HepG2 (cell line): ENCODE measurements at regions not wholly inside any gene's neighbourhood (a gene's known extent, or its start where the extent isn't known, plus 50 kb on each side); places are given as distances from the start of the nearest gene placed in this dataset.

Experiments used
- ATAC-seq: fragments of 200-7000 bp; cut with Tn5 transposase; 3 replicates; pipeline ENCODE4 v1.9.1; 2020; ENCODE audit warnings: mild to moderate bottlenecking, moderate library complexity
- BruUV-seq: library from RNA; stranded (reverse); fragments of 400-500 nt; replicated peaks from 2 replicates; lab custom pipeline; 2021; lab: Mats Ljungman, UMichigan
- CTCF ChIA-PET: fragments of 300-600 bp; formaldehyde crosslinking; extraction: SDS; loops from one replicate; lab custom pipeline; 2021; ENCODE audit warnings: low total read pairs, inconsistent platforms, low intra/inter-chr PET ratio; lab: Yijun Ruan, JAX
- POLR2A ChIA-PET: fragments of 350-600 bp; sonication (Branson Sonifier 250); formaldehyde crosslinking; loops from one replicate; lab custom pipeline; 2020; ENCODE audit warnings: antibody characterized with exemption, inconsistent platforms; lab: Yijun Ruan, JAX
- DNase-seq: peaks from one replicate; pipeline ENCODE4 v3.0.0-alpha.2; 2015; ENCODE audit warnings: low spot score
- FAIRE-seq: peaks from 3 replicates; lab custom pipeline; 2011; peaks lifted over from hg19 to GRCh38; lab: Jason Lieb, UNC
- H2AFZ ChIP-seq: one replicate; pipeline ENCODE4 v1.6.1; 2011; ENCODE audit warnings: low read length, inconsistent platforms
- H3K27ac ChIP-seq: fragments of 300-600 bp; 3 replicates; pipeline ENCODE4 v1.8.0; 2011; ENCODE audit warnings: mixed run types, mild to moderate bottlenecking, mixed read lengths, low read length, inconsistent platforms; ENCODE audit not compliant: insufficient read depth; ENCODE audit errors: extremely low read length
- H3K27me3 ChIP-seq, 2 experiments: fragments of 200-600 bp in 1 of 2; 2 replicates in 1 of 2; 3 replicates in 1 of 2; pipeline versions ENCODE4 v1.6.0 to v1.8.0; 2011; ENCODE audit warnings: low read length in 2 of 2, mild to moderate bottlenecking in 2 of 2, moderate library complexity in 2 of 2, inconsistent platforms in 1 of 2; ENCODE audit not compliant: insufficient read depth in 2 of 2, control insufficient read depth in 1 of 2
- H3K36me3 ChIP-seq, 2 experiments: fragments of 200-600 bp in 1 of 2; replicated peaks in 1 of 2; 2 replicates in 1 of 2; 3 replicates in 1 of 2; pipeline versions ENCODE4 v1.5.1 to v1.8.0; 2011; ENCODE audit warnings: low read length in 2 of 2, inconsistent platforms in 1 of 2; ENCODE audit not compliant: insufficient read depth in 2 of 2, control insufficient read depth in 1 of 2
- H3K4me1 ChIP-seq: 2 replicates; pipeline ENCODE4 v1.5.1; 2012; ENCODE audit warnings: low read length, inconsistent platforms; ENCODE audit not compliant: insufficient read depth
- H3K4me2 ChIP-seq: 2 replicates; pipeline ENCODE4 v1.6.0; 2011; ENCODE audit warnings: low read depth, low read length, inconsistent platforms
- H3K4me3 ChIP-seq, 3 experiments: fragments of 200-600 bp in 1 of 3; sonication (generic), shearing (Covaris generic) in 1 of 3; replicated peaks in 1 of 3; 2 replicates each; pipeline ENCODE4 v1.5.1; 2011 to 2016; ENCODE audit warnings: low read length in 3 of 3, inconsistent platforms in 2 of 3, low read depth in 2 of 3, mild to moderate bottlenecking in 2 of 3, control low read depth in 1 of 3, mixed read lengths in 1 of 3; ENCODE audit not compliant: insufficient read depth in 1 of 3
- H3K79me2 ChIP-seq: one replicate; pipeline ENCODE4 v1.6.1; 2011; ENCODE audit warnings: low read length, inconsistent platforms; ENCODE audit not compliant: insufficient read depth
- H3K9ac ChIP-seq: 2 replicates; pipeline ENCODE4 v1.6.0; 2011; ENCODE audit warnings: mild to moderate bottlenecking, low read depth, low read length, inconsistent platforms; ENCODE audit not compliant: insufficient read depth
- H3K9me3 ChIP-seq: 2 replicates; pipeline ENCODE4 v1.5.1; 2012; ENCODE audit warnings: mild to moderate bottlenecking, low read length
- H4K20me1 ChIP-seq: 2 replicates; pipeline ENCODE4 v1.6.0; 2011; ENCODE audit warnings: inconsistent platforms, mild to moderate bottlenecking, low read length, moderate library complexity; ENCODE audit not compliant: insufficient read depth
- AKAP8 ChIP-seq: sonication (generic); formaldehyde crosslinking; IDR thresholded peaks from 2 replicates; pipeline ENCODE4 v1.5.1; 2020; ENCODE audit warnings: mild to moderate bottlenecking, missing genetic modification reagents
- ATF1 ChIP-seq: IDR thresholded peaks from 2 replicates; pipeline ENCODE4 v1.6.1; 2016; ENCODE audit warnings: mild to moderate bottlenecking, control low read depth
- ATF7 ChIP-seq, 2 experiments: fragments of 450-650 bp in 1 of 2; sonication (generic) in 1 of 2; formaldehyde crosslinking in 1 of 2; IDR thresholded peaks; 2 replicates each; pipeline versions ENCODE4 v1.4.0 to v1.6.1; 2016 to 2020; ENCODE audit warnings: antibody characterized with exemption in 1 of 2, mild to moderate bottlenecking in 1 of 2, missing genetic modification reagents in 1 of 2
- BRF2 ChIP-seq: sonication (generic); formaldehyde crosslinking; IDR thresholded peaks from 2 replicates; pipeline ENCODE4 v1.8.1; 2022; ENCODE audit warnings: mild to moderate bottlenecking, missing genetic modification reagents
- CHD4 ChIP-seq: fragments of 200-600 bp; sonication (generic); IDR thresholded peaks from 2 replicates; pipeline ENCODE4 v1.7.0; 2017; ENCODE audit warnings: mild to moderate bottlenecking, low read length, borderline replicate concordance
- GPBP1L1 ChIP-seq: sonication (generic); formaldehyde crosslinking; IDR thresholded peaks from 2 replicates; pipeline ENCODE4 v1.5.0; 2020; ENCODE audit warnings: mild to moderate bottlenecking, missing genetic modification reagents
- KDM1A ChIP-seq: IDR thresholded peaks from 2 replicates; pipeline ENCODE4 v1.6.1; 2016; ENCODE audit warnings: missing compliant biosample characterization
- RCOR2 ChIP-seq: IDR thresholded peaks from 2 replicates; pipeline ENCODE4 v1.6.1; 2016; ENCODE audit warnings: missing biosample characterization, missing genetic modification reagents
- SIN3B ChIP-seq: fragments of 150-350 bp; IDR thresholded peaks from 2 replicates; pipeline ENCODE4 v1.6.1; 2014; ENCODE audit warnings: low read length
- ZNF331 ChIP-seq: sonication (generic); formaldehyde crosslinking; IDR thresholded peaks from 2 replicates; pipeline ENCODE4 v1.4.0; 2020; ENCODE audit warnings: missing genetic modification reagents
- ZNF510 ChIP-seq: sonication (generic); formaldehyde crosslinking; IDR thresholded peaks from 2 replicates; pipeline ENCODE4 v1.4.0; 2020; ENCODE audit warnings: low read depth, mild to moderate bottlenecking, missing genetic modification reagents
- ZNF563 ChIP-seq: sonication (generic); formaldehyde crosslinking; IDR thresholded peaks from 2 replicates; pipeline ENCODE4 v1.8.0; 2022; ENCODE audit warnings: mild to moderate bottlenecking, moderate library complexity, missing genetic modification reagents
- ZNF768 ChIP-seq: sonication (generic); formaldehyde crosslinking; IDR thresholded peaks from 2 replicates; pipeline ENCODE4 v1.4.0; 2020; ENCODE audit warnings: missing genetic modification reagents
- WGBS: methylation state at CpG from one replicate; pipeline ENCODE4 v1.1.6; 2017; ENCODE audit warnings: low lambda C conversion rate; 5-methylcytosine and 5-hydroxymethylcytosine counted together
- in situ Hi-C: cut with HindIII; loops from 2 replicates; pipeline ENCODE4 v1.10.0; 2017; ENCODE audit warnings: low pct_unique_long_range_greater_than_20kb; ENCODE audit not compliant: extremely low pct_ligation_motif_present
- intact Hi-C: fragments of 100-400 bp; cut with micrococcal nuclease; formaldehyde crosslinking; loops from one replicate; pipeline ENCODE4 v1.10.0; 2022; ENCODE audit not compliant: unreplicated experiment

GRCh38 chr5:91312698-91313097 lies 70.4 kb downstream of the ARRDC3 start:
- no peak overlapping the region for H3K4me2 ChIP-seq
- H3K4me3 ChIP-seq, result no peak overlapping the region
- H3K4me1 ChIP-seq, result peaks cover 37% of the 10 kb centered on the region
- intact Hi-C loops (loop anchor here (5.0 kb wide), 1 partner anchor 285 kb away; no protein-coding TSS in a partner anchor), in situ Hi-C loops (no loop called here)
- whole genome bisulfite sequencing, result 32% methylated on average over 1 of the region's 1 CpG
- ChIA-PET POLR2A (interaction anchor here (2.3 kb wide), 1 partner anchor 71 kb away, joined by 13 read pairs; the partner anchor contains the start of gene ARRDC3), CTCF (no interaction called here)
- no peaks in the 10 kb centered on the region for H3K27me3 ChIP-seq
- H3K9ac ChIP-seq, result no peak overlapping the region
- H3K27ac ChIP-seq, result no peak overlapping the region
- no peak for FAIRE-seq
- no peak for TF ChIP-seq GPBP1L1
- TF ChIP-seq SIN3B, result no peak
- no peak for TF ChIP-seq ATF7 (IDR thresholded peaks at IDR 0.05)
- no peak for TF ChIP-seq ATF7 (CRISPR knock-in tag; IDR thresholded peaks at IDR 0.05)
- TF ChIP-seq ZNF768 (CRISPR knock-in tag), result peak; percentile 88; the same call in 1 of the 2 replicates
- TF ChIP-seq CHD4, result 0 out of 2 replicates have a peak, but pooled peaks have one; percentile 48
- peak; percentile 76; the same call in 1 of the 2 replicates for TF ChIP-seq RCOR2 (CRISPR knock-in tag)
- TF ChIP-seq ZNF563 (CRISPR knock-in tag), result no peak
- TF ChIP-seq ZNF510 (CRISPR knock-in tag), result no peak
- no peak for TF ChIP-seq ATF1 (CRISPR knock-in tag)
- TF ChIP-seq BRF2 (CRISPR knock-in tag), result no peak
- TF ChIP-seq AKAP8 (CRISPR knock-in tag), result no peak
- TF ChIP-seq KDM1A (CRISPR knock-in tag), result peak; percentile 74; the same call in 1 of the 2 replicates
- TF ChIP-seq ZNF331, result no peak
- no peaks in the 10 kb centered on the region for H3K36me3 ChIP-seq
- H3K9me3 ChIP-seq, result no peaks in the 10 kb centered on the region
- BruUV-seq, result no TSS peak
- H2AFZ ChIP-seq, result no peak overlapping the region
- H3K79me2 ChIP-seq, result no peaks in the 10 kb centered on the region
- no peak for DNase-seq
- no peak for ATAC-seq
- no peaks in the 10 kb centered on the region for H4K20me1 ChIP-seq
